ENCODE measurements at regions not wholly inside any gene's neighbourhood (a gene's known extent, or its start where the extent isn't known, plus 50 kb on each side); places are given as distances from the start of the nearest gene placed in this dataset.

DNA sequence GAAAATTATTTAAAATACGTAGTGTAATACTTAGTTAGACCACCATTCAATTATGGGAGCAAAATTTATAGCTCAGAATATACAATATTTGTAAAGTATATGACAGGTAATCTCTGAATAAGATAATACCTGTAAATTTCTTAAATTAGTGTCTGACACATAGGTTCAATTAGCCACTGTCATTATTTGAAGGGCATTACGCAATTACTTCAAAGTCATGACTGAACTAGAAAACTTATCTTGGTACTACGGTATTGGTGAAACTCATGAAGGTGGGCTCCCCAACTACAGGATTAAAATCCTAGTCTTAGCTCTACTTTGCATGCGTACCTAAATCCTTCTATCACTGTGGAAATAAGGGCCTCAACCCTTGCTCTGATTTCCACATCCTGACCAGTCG lies 860.7 kb downstream of the PCDH19 start (continued):
- TF ChIP-seq, protein P1, sequence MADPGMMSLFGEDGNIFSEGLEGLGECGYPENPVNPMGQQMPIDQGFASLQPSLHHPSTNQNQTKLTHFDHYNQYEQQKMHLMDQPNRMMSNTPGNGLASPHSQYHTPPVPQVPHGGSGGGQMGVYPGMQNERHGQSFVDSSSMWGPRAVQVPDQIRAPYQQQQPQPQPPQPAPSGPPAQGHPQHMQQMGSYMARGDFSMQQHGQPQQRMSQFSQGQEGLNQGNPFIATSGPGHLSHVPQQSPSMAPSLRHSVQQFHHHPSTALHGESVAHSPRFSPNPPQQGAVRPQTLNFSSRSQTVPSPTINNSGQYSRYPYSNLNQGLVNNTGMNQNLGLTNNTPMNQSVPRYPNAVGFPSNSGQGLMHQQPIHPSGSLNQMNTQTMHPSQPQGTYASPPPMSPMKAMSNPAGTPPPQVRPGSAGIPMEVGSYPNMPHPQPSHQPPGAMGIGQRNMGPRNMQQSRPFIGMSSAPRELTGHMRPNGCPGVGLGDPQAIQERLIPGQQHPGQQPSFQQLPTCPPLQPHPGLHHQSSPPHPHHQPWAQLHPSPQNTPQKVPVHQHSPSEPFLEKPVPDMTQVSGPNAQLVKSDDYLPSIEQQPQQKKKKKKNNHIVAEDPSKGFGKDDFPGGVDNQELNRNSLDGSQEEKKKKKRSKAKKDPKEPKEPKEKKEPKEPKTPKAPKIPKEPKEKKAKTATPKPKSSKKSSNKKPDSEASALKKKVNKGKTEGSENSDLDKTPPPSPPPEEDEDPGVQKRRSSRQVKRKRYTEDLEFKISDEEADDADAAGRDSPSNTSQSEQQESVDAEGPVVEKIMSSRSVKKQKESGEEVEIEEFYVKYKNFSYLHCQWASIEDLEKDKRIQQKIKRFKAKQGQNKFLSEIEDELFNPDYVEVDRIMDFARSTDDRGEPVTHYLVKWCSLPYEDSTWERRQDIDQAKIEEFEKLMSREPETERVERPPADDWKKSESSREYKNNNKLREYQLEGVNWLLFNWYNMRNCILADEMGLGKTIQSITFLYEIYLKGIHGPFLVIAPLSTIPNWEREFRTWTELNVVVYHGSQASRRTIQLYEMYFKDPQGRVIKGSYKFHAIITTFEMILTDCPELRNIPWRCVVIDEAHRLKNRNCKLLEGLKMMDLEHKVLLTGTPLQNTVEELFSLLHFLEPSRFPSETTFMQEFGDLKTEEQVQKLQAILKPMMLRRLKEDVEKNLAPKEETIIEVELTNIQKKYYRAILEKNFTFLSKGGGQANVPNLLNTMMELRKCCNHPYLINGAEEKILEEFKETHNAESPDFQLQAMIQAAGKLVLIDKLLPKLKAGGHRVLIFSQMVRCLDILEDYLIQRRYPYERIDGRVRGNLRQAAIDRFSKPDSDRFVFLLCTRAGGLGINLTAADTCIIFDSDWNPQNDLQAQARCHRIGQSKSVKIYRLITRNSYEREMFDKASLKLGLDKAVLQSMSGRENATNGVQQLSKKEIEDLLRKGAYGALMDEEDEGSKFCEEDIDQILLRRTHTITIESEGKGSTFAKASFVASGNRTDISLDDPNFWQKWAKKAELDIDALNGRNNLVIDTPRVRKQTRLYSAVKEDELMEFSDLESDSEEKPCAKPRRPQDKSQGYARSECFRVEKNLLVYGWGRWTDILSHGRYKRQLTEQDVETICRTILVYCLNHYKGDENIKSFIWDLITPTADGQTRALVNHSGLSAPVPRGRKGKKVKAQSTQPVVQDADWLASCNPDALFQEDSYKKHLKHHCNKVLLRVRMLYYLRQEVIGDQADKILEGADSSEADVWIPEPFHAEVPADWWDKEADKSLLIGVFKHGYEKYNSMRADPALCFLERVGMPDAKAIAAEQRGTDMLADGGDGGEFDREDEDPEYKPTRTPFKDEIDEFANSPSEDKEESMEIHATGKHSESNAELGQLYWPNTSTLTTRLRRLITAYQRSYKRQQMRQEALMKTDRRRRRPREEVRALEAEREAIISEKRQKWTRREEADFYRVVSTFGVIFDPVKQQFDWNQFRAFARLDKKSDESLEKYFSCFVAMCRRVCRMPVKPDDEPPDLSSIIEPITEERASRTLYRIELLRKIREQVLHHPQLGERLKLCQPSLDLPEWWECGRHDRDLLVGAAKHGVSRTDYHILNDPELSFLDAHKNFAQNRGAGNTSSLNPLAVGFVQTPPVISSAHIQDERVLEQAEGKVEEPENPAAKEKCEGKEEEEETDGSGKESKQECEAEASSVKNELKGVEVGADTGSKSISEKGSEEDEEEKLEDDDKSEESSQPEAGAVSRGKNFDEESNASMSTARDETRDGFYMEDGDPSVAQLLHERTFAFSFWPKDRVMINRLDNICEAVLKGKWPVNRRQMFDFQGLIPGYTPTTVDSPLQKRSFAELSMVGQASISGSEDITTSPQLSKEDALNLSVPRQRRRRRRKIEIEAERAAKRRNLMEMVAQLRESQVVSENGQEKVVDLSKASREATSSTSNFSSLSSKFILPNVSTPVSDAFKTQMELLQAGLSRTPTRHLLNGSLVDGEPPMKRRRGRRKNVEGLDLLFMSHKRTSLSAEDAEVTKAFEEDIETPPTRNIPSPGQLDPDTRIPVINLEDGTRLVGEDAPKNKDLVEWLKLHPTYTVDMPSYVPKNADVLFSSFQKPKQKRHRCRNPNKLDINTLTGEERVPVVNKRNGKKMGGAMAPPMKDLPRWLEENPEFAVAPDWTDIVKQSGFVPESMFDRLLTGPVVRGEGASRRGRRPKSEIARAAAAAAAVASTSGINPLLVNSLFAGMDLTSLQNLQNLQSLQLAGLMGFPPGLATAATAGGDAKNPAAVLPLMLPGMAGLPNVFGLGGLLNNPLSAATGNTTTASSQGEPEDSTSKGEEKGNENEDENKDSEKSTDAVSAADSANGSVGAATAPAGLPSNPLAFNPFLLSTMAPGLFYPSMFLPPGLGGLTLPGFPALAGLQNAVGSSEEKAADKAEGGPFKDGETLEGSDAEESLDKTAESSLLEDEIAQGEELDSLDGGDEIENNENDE (IDR thresholded peaks at IDR 0.05; ENCODE audit: insufficient replicate concordance, low read length), result no peak

Data from H1 (cell line).